ENCODE measurements at regions not wholly inside any gene's neighbourhood (a gene's known extent, or its start where the extent isn't known, plus 50 kb on each side); places are given as distances from the start of the nearest gene placed in this dataset.
"Not testable (repeated sequence)": the region's sequence is repeated elsewhere in the genome, so short reads cannot be mapped to it uniquely, and the experiment has no call there.

GRCh38 chr1:207261971-207262370 is 59.5 kb upstream of the CD55 start:
- no peaks in the 10 kb centered on the region for H3K9me3 ChIP-seq
- intact Hi-C loops (cut with DNase I), result no loop called here
- no peak for ATAC-seq
- no peaks in the 10 kb centered on the region for H3K4me1 ChIP-seq
- H3K27ac ChIP-seq, result no peak overlapping the region
- no peak for DNase-seq
- H3K4me3 ChIP-seq, result no peak overlapping the region
- no peaks in the 10 kb centered on the region for H3K36me3 ChIP-seq
- H3K27me3 ChIP-seq, result no peaks in the 10 kb centered on the region
- no peak for TF ChIP-seq POLR2A (IDR thresholded peaks at IDR 0.05)

GRCh38 chr1:207262891-207263290 is 58.6 kb upstream of the CD55 start:
- H3K9me3 ChIP-seq; H3K27me3 ChIP-seq; H3K36me3 ChIP-seq; H3K4me3 ChIP-seq; intact Hi-C loops (cut with DNase I); H3K4me1 ChIP-seq; H3K27ac ChIP-seq; DNase-seq; ATAC-seq: not testable (repeated sequence)
- WGBS (ENCODE audit: insufficient coverage, low coverage, low lambda C conversion rate, missing lambda C conversion rate), result 94% methylated on average over 2 of the region's 3 CpGs

DNA sequence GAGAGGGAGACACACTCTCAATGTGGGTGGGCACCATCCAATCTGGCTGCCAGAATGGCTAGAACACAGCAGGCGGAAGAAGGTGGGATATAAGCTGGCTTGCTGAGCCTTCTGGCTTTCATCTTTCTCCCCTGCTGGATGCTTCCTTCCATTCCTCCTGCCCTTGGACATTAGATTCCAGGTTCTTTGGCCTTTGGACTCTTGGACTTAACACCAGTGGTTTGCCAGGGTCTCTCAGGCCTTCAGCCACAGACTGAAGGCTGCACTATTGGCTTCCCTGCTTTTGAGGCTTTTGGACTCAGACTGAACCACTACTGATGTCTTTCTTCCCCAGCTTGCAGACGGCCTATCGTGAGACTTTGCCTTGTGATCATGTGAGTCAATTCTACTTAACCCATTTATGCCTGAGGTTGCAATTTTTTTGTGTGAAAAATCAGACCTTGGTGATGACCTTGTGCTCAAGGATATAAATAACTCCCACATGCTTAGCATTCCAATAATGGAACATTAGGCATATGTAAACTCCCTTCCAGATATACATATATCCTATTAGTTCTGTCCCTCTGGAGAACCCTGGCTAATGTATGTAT is 56.7 kb upstream of the CD55 start:
- Histone ChIP-seq H3K27ac (no peak overlapping the region), H3K4me1 (no peaks in the 10 kb centered on the region), H3K4me3 (no peak overlapping the region), H3K27me3 (no peaks in the 10 kb centered on the region), H3K9me3 (no peaks in the 10 kb centered on the region), H3K36me3 (no peaks in the 10 kb centered on the region)
- no peak for TF ChIP-seq POLR2A (IDR thresholded peaks at IDR 0.05)
- TF ChIP-seq, protein P1, sequence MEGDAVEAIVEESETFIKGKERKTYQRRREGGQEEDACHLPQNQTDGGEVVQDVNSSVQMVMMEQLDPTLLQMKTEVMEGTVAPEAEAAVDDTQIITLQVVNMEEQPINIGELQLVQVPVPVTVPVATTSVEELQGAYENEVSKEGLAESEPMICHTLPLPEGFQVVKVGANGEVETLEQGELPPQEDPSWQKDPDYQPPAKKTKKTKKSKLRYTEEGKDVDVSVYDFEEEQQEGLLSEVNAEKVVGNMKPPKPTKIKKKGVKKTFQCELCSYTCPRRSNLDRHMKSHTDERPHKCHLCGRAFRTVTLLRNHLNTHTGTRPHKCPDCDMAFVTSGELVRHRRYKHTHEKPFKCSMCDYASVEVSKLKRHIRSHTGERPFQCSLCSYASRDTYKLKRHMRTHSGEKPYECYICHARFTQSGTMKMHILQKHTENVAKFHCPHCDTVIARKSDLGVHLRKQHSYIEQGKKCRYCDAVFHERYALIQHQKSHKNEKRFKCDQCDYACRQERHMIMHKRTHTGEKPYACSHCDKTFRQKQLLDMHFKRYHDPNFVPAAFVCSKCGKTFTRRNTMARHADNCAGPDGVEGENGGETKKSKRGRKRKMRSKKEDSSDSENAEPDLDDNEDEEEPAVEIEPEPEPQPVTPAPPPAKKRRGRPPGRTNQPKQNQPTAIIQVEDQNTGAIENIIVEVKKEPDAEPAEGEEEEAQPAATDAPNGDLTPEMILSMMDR (IDR thresholded peaks at IDR 0.05), result no peak
- intact Hi-C loops (cut with DNase I), result no loop called here
- DNase-seq (no peak), ATAC-seq (no peak)
- WGBS (ENCODE audit: insufficient coverage, low coverage, low lambda C conversion rate, missing lambda C conversion rate), result 34% methylated on average over 2 of the region's 3 CpGs

DNA sequence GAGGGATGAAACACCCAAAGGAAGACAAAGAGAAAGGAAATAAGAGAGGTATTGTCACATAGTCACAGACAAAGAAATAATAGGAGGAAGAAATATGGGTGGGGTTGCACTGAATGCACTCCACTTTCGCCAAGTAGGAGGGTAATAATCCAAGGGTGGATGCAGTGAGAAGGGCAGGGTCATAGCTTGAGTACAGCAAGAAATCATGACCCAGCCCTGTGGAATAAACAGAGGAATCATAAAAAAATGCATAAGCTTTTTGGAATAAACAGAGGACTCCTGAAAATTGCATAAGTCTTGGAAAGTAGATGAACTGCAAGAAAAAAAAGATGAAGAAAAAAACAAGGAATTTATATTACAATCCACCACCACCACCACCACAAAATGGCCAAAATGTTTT is 53.1 kb upstream of the CD55 start:
- 60% methylated on average over 1 of the region's 1 CpG for WGBS (ENCODE audit: insufficient coverage, low coverage, low lambda C conversion rate, missing lambda C conversion rate)
- no peaks in the 10 kb centered on the region for H3K27me3 ChIP-seq
- ATAC-seq (no peak), DNase-seq (no peak)
- intact Hi-C loops (cut with DNase I), result no loop called here
- H3K9me3 ChIP-seq, result no peaks in the 10 kb centered on the region
- no peak overlapping the region for H3K27ac ChIP-seq
- H3K36me3 ChIP-seq, result no peaks in the 10 kb centered on the region
- no peaks in the 10 kb centered on the region for H3K4me1 ChIP-seq
- TF ChIP-seq, protein P1 (IDR thresholded peaks at IDR 0.05), result no peak
- no peak for TF ChIP-seq POLR2A (IDR thresholded peaks at IDR 0.05)
- H3K4me3 ChIP-seq, result no peak overlapping the region

GRCh38 chr1:207268753-207269511 is 52.5 kb upstream of the CD55 start:
- Histone ChIP-seq H3K9me3 (no peaks in the 10 kb centered on the region), H3K27ac (no peak overlapping the region), H3K4me3 (no peak overlapping the region), H3K27me3 (no peaks in the 10 kb centered on the region), H3K36me3 (no peaks in the 10 kb centered on the region), H3K4me1 (no peaks in the 10 kb centered on the region)
- 84% methylated on average over 5 of the region's 5 CpGs for WGBS (ENCODE audit: insufficient coverage, low coverage, low lambda C conversion rate, missing lambda C conversion rate)
- DNase-seq (no peak), ATAC-seq (no peak)
- no peak for TF ChIP-seq POLR2A (IDR thresholded peaks at IDR 0.05)
- TF ChIP-seq, protein P1 (IDR thresholded peaks at IDR 0.05), result no peak
- intact Hi-C loops (cut with DNase I), result no loop called here
